K562 (cell line): ENCODE measurements at regions not wholly inside any gene's neighbourhood (a gene's known extent, or its start where the extent isn't known, plus 50 kb on each side); places are given as distances from the start of the nearest gene placed in this dataset.
A peak's percentile ranks its signal among the peaks of the same experiment; 100 is the strongest.

ENCODE experiments used
- ATAC-seq: fragments of 200-7000 bp; cut with Tn5 transposase; 3 replicates; pipeline ENCODE4 v1.9.1; 2020; ENCODE audit warnings: moderate library complexity
- BruUV-seq: library from RNA; stranded (reverse); fragments of 400-500 nt; replicated peaks from 2 replicates; lab custom pipeline; 2021; lab: Mats Ljungman, UMichigan
- CTCF ChIA-PET: fragments of 300-600 bp; formaldehyde crosslinking; extraction: SDS; loops from one replicate; lab custom pipeline; 2021; ENCODE audit warnings: low intra/inter-chr PET ratio; lab: Yijun Ruan, JAX
- POLR2A ChIA-PET: fragments of 300-600, 350-650 bp; sonication (Branson Sonifier 250); formaldehyde crosslinking; extraction: SDS; loops from one replicate; lab custom pipeline; 2021; ENCODE audit warnings: antibody characterized with exemption, inconsistent platforms; lab: Yijun Ruan, JAX
- DNase-seq, 4 experiments: peaks; one replicate each; pipeline versions ENCODE4 v3.0.0 to v3.0.0-alpha.2; 2011 to 2018; ENCODE audit warnings: low spot score in 3 of 4, mixed read lengths in 3 of 4; ENCODE audit errors: extremely low read depth in 1 of 4
- FAIRE-seq: peaks from 2 replicates; lab custom pipeline; 2011; peaks lifted over from hg19 to GRCh38; lab: Jason Lieb, UNC
- H2AFZ ChIP-seq: 2 replicates; pipeline ENCODE4 v1.6.0; 2011; ENCODE audit warnings: low read depth, low read length, control low read depth, inconsistent platforms
- H3K27ac ChIP-seq: fragments of 200-600 bp; 3 replicates; pipeline ENCODE4 v1.8.0; 2011; ENCODE audit warnings: low read depth, mild to moderate bottlenecking, control low read depth, inconsistent platforms, low read length, moderate library complexity, mixed read lengths; ENCODE audit errors: extremely low read depth
- H3K27me3 ChIP-seq, 2 experiments: fragments of 300-600 bp in 1 of 2; 2 replicates in 1 of 2; 3 replicates in 1 of 2; pipeline versions ENCODE4 v1.6.0 to v1.8.0; 2011; ENCODE audit warnings: inconsistent platforms in 2 of 2, low read length in 2 of 2, mild to moderate bottlenecking in 1 of 2, mixed read lengths in 1 of 2, moderate library complexity in 1 of 2; ENCODE audit not compliant: control insufficient read depth in 2 of 2, insufficient read depth in 2 of 2
- H3K36me3 ChIP-seq: fragments of 300-600 bp; 3 replicates; pipeline ENCODE4 v1.8.0; 2011; ENCODE audit warnings: mild to moderate bottlenecking, low read length, inconsistent platforms; ENCODE audit not compliant: control insufficient read depth, insufficient read depth
- H3K4me1 ChIP-seq, 2 experiments: fragments of 200-600 bp in 1 of 2; replicated peaks in 1 of 2; 2 replicates in 1 of 2; 3 replicates in 1 of 2; pipeline versions ENCODE4 v1.5.1 to v1.8.0; 2011; ENCODE audit warnings: inconsistent platforms in 2 of 2, low read length in 2 of 2, mild to moderate bottlenecking in 1 of 2, mixed read lengths in 1 of 2, moderate library complexity in 1 of 2; ENCODE audit not compliant: control insufficient read depth in 2 of 2, insufficient read depth in 2 of 2
- H3K4me2 ChIP-seq: 2 replicates; pipeline ENCODE4 v1.6.1; 2011; ENCODE audit warnings: low read length, control low read depth, inconsistent platforms, mixed read lengths; ENCODE audit not compliant: insufficient read depth
- H3K4me3 ChIP-seq: fragments of 200-600 bp; sonication (generic), shearing (Covaris generic); 2 replicates; pipeline ENCODE4 v1.5.1; 2016; ENCODE audit warnings: control low read depth, inconsistent platforms
- H3K79me2 ChIP-seq: fragments of 200-600 bp; 3 replicates; pipeline ENCODE4 v1.8.0; 2011; ENCODE audit warnings: low read length, inconsistent platforms; ENCODE audit not compliant: control insufficient read depth, insufficient read depth
- H3K9ac ChIP-seq, 2 experiments: 2 replicates each; pipeline versions ENCODE4 v1.6.0 to v1.6.1; 2011; ENCODE audit warnings: low read depth in 2 of 2, low read length in 2 of 2, control low read depth in 1 of 2, inconsistent platforms in 1 of 2, mild to moderate bottlenecking in 1 of 2, mixed read lengths in 1 of 2; ENCODE audit not compliant: insufficient read depth in 1 of 2
- H3K9me1 ChIP-seq: one replicate; pipeline ENCODE4 v1.6.0; 2011; ENCODE audit warnings: inconsistent platforms, mild to moderate bottlenecking, low read length, moderate library complexity; ENCODE audit not compliant: control insufficient read depth, insufficient read depth
- H3K9me3 ChIP-seq: replicated peaks from 2 replicates; pipeline ENCODE4 v1.5.1; 2011; ENCODE audit warnings: low read depth, low read length, inconsistent platforms; ENCODE audit not compliant: control insufficient read depth, insufficient read depth
- H4K20me1 ChIP-seq: replicated peaks from 2 replicates; pipeline ENCODE4 v1.6.1; 2011; ENCODE audit warnings: low read length, inconsistent platforms, mixed read lengths; ENCODE audit not compliant: control insufficient read depth, insufficient read depth
- CEBPB ChIP-seq: fragments of 450-650 bp; IDR thresholded peaks from 2 replicates; pipeline ENCODE4 v1.6.1; 2016; ENCODE audit warnings: missing genetic modification characterization, missing compliant biosample characterization
- EGR1 ChIP-seq: fragments of 450-650 bp; conservative IDR thresholded peaks from 2 replicates; pipeline ENCODE4 v1.6.1; 2017; ENCODE audit warnings: mild to moderate bottlenecking
- ESRRB ChIP-seq: fragments of 250-450 bp; sonication (Bioruptor Pico); IDR thresholded peaks from 2 replicates; pipeline ENCODE4 v1.5.0; 2020; ENCODE audit warnings: mild to moderate bottlenecking, moderate library complexity, borderline replicate concordance
- FOXM1 ChIP-seq, 2 experiments: fragments of 450-650 bp in 1 of 2; sonication (generic) in 1 of 2; formaldehyde crosslinking in 1 of 2; IDR thresholded peaks; 2 replicates each; pipeline versions ENCODE4 v1.6.1 to v1.9.0; 2017 to 2022; ENCODE audit warnings: low read depth in 2 of 2, mild to moderate bottlenecking in 2 of 2, missing genetic modification reagents in 1 of 2, moderate library complexity in 1 of 2
- HES1 ChIP-seq: fragments of 450-650 bp; IDR thresholded peaks from 2 replicates; pipeline ENCODE4 v1.6.1; 2016; ENCODE audit warnings: low read depth, mild to moderate bottlenecking, moderate library complexity
- POU5F1 ChIP-seq: fragments of 150-350 bp; IDR thresholded peaks from 2 replicates; pipeline ENCODE4 v1.6.1; 2014; ENCODE audit warnings: borderline replicate concordance, low read length, low read depth, mild to moderate bottlenecking; ENCODE audit not compliant: partially characterized antibody
- RAD21 ChIP-seq, 2 experiments: fragments of 250-450 bp in 1 of 2; fragments of 450-650 bp in 1 of 2; sonication (Bioruptor Pico) in 1 of 2; formaldehyde crosslinking in 1 of 2; IDR thresholded peaks in 1 of 2; conservative IDR thresholded peaks in 1 of 2; 2 replicates each; pipeline versions ENCODE4 v1.4.0 to v1.8.0; 2020 to 2022; ENCODE audit warnings: mild to moderate bottlenecking in 2 of 2, moderate library complexity in 1 of 2
- RNF219 ChIP-seq: fragments of 250-450 bp; sonication (Bioruptor Pico); IDR thresholded peaks from 2 replicates; pipeline ENCODE4 v1.5.0; 2022; ENCODE audit warnings: mild to moderate bottlenecking
- SMARCE1 ChIP-seq: fragments of 450-650 bp; IDR thresholded peaks from 2 replicates; pipeline ENCODE4 v1.7.1; 2016; ENCODE audit warnings: mild to moderate bottlenecking
- ZKSCAN1 ChIP-seq: fragments of 150-350 bp; IDR thresholded peaks from 2 replicates; pipeline ENCODE4 v1.6.1; 2016; ENCODE audit warnings: low read depth, low read length
- ZNF143 ChIP-seq: sonication (generic); formaldehyde crosslinking; IDR thresholded peaks from 2 replicates; pipeline ENCODE4 v1.9.0; 2022; ENCODE audit warnings: mild to moderate bottlenecking, missing genetic modification reagents
- ZNF408 ChIP-seq: fragments of 250-450 bp; sonication (Bioruptor Pico); IDR thresholded peaks from 2 replicates; pipeline ENCODE4 v1.4.0; 2020; ENCODE audit warnings: low read depth, mild to moderate bottlenecking, moderate library complexity
- WGBS: fragments of 100-300 bp; shearing (Covaris generic); methylation state at CpG from one replicate; pipeline ENCODE4 v1.1.6; 2016; ENCODE audit warnings: low coverage, mixed read lengths; ENCODE audit not compliant: insufficient coverage; ENCODE audit errors: missing lambda C conversion rate; 5-methylcytosine and 5-hydroxymethylcytosine counted together
- in situ Hi-C: fragments of 300-500 bp; cut with MboI; formaldehyde crosslinking; loops from 4 replicates; pipeline ENCODE4 v1.15.0; 2018; ENCODE audit warnings: inconsistent platforms, mixed read lengths
- intact Hi-C: fragments of 100-400 bp; cut with micrococcal nuclease; formaldehyde crosslinking; loops from 2 replicates; pipeline ENCODE4 v1.14.2; 2022
- TF ChIP-seq, protein P1 (sequence below): sonication (generic); formaldehyde crosslinking; IDR thresholded peaks from 2 replicates; pipeline ENCODE4 v1.8.0; 2023; ENCODE audit warnings: mild to moderate bottlenecking, missing genetic modification reagents

DNA sequence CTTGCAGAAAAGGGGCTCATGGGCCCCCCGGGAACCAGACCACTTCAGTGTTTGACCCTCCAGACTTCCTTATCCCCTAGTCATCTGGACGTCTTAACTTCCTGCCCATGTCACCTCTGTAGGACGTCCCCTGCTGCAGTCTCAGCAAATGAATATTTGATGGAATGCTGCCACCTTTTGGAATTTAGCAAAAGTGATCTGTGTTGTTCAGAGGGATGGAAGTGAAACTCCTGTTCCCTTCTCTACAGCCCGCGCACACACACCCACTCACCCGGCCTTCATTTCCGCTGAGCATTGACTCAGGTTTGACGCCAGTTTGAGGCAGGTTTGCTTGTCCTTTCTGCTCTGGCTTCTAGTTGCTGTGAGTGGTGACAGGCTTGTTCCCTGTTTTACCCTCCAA, 507.2 kb upstream of the EEF2KMT start:
- under 1% methylated on average over 8 of the region's 8 CpGs for WGBS
- POLR2A ChIA-PET = no interaction called here
- TF ChIP-seq ZNF408 (no peak), ZKSCAN1 (no peak), EGR1 (peak; percentile 52), RNF219 (CRISPR knock-in tag) (no peak), ZNF143 (CRISPR knock-in tag) (no peak), HES1 (no peak), ESRRB (CRISPR knock-in tag) (no peak), CEBPB (tag) (no peak), RAD21 (CRISPR knock-in tag; conservative IDR thresholded peaks at IDR 0.05 in 1 of 2, IDR thresholded peaks at IDR 0.05 in 1 of 2) (peak in 1 of 2 experiments; percentile 48; a peak in 2 of 4 replicates), POU5F1 (no peak), SMARCE1 (no peak), FOXM1 (IDR thresholded peaks at IDR 0.05; ENCODE audit: low read depth) (no peak), FOXM1 (CRISPR knock-in tag; IDR thresholded peaks at IDR 0.05; ENCODE audit: low read depth) (no peak)
- TF ChIP-seq, protein P1, sequence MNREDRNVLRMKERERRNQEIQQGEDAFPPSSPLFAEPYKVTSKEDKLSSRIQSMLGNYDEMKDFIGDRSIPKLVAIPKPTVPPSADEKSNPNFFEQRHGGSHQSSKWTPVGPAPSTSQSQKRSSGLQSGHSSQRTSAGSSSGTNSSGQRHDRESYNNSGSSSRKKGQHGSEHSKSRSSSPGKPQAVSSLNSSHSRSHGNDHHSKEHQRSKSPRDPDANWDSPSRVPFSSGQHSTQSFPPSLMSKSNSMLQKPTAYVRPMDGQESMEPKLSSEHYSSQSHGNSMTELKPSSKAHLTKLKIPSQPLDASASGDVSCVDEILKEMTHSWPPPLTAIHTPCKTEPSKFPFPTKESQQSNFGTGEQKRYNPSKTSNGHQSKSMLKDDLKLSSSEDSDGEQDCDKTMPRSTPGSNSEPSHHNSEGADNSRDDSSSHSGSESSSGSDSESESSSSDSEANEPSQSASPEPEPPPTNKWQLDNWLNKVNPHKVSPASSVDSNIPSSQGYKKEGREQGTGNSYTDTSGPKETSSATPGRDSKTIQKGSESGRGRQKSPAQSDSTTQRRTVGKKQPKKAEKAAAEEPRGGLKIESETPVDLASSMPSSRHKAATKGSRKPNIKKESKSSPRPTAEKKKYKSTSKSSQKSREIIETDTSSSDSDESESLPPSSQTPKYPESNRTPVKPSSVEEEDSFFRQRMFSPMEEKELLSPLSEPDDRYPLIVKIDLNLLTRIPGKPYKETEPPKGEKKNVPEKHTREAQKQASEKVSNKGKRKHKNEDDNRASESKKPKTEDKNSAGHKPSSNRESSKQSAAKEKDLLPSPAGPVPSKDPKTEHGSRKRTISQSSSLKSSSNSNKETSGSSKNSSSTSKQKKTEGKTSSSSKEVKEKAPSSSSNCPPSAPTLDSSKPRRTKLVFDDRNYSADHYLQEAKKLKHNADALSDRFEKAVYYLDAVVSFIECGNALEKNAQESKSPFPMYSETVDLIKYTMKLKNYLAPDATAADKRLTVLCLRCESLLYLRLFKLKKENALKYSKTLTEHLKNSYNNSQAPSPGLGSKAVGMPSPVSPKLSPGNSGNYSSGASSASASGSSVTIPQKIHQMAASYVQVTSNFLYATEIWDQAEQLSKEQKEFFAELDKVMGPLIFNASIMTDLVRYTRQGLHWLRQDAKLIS (CRISPR knock-in tag) = no peak

More for the DNA sequence above, 507.2 kb upstream of the EEF2KMT start:
- H3K36me3 ChIP-seq = no peaks in the 10 kb centered on the region
- DNase-seq (peak in 3 of 4 experiments; percentile 13 to 38 (median 36)), FAIRE-seq (peak; percentile 62), ATAC-seq (peak; percentile 78)
- H3K9me1 ChIP-seq = no peaks in the 10 kb centered on the region
- BruUV-seq = no TSS peak
- no peak overlapping the region for H3K27ac ChIP-seq
- H3K9me3 ChIP-seq = no peaks in the 10 kb centered on the region
- intact Hi-C loops = no loop called here
- CTCF ChIA-PET = no interaction called here
- no peak overlapping the region for H3K4me2 ChIP-seq
- no peaks in the 10 kb centered on the region for H3K79me2 ChIP-seq
- no peaks in the 10 kb centered on the region for H4K20me1 ChIP-seq
- H2AFZ ChIP-seq = no peak overlapping the region
- H3K9ac ChIP-seq = no peak overlapping the region
- H3K4me1 ChIP-seq = no peaks in the 10 kb centered on the region
- H3K27me3 ChIP-seq = peaks cover 0 to 3% of the 10 kb centered on the region in 2 experiments; a peak in 1 of 5 replicates
- in situ Hi-C loops = loop anchor here (25.0 kb wide), 1 partner anchor 367 kb away; no protein-coding TSS in a partner anchor
- H3K4me3 ChIP-seq = no peak overlapping the region
